Sigmoid colon (tissue), 6 donors: ENCODE measurements at regions not wholly inside any gene's neighbourhood (a gene's known extent, or its start where the extent isn't known, plus 50 kb on each side); places are given as distances from the start of the nearest gene placed in this dataset.
A peak's percentile ranks its signal among the peaks of the same experiment; 100 is the strongest.

Experiments
- DNase-seq: peaks from one replicate; pipeline ENCODE4 v3.0.0-alpha.2; 2019
- H3K27ac ChIP-seq, 4 donors: fragments of 200-600 bp; sonication (generic); one replicate each; pipeline ENCODE4 v1.5.1; 2016 to 2019; ENCODE audit warnings: mild to moderate bottlenecking in 1 of 4
- H3K27me3 ChIP-seq, 3 donors: fragments of 200-600 bp; sonication (generic); one replicate each; pipeline ENCODE4 v1.5.1; 2019; ENCODE audit warnings: mild to moderate bottlenecking in 1 of 3
- H3K36me3 ChIP-seq, 4 donors: fragments of 200-600 bp; sonication (generic); one replicate each; pipeline ENCODE4 v1.5.1; 2016 to 2019
- H3K4me1 ChIP-seq, 4 donors: fragments of 200-600 bp; sonication (generic); one replicate each; pipeline ENCODE4 v1.5.1; 2017 to 2019
- H3K4me3 ChIP-seq, 4 donors: fragments of 200-600 bp; sonication (generic); one replicate each; pipeline ENCODE4 v1.5.1; 2017 to 2019; ENCODE audit warnings: mild to moderate bottlenecking in 2 of 4, moderate library complexity in 1 of 4
- H3K9me3 ChIP-seq, 4 donors: fragments of 200-600 bp in 3 of 4; sonication (generic) in 3 of 4; one replicate each; pipeline versions ENCODE4 v1.5.1 to v1.6.1; 2013 to 2019
- CTCF ChIP-seq, 4 experiments: fragments of 450-650 bp in 3 of 4; fragments of 200-600 bp in 1 of 4; IDR thresholded peaks; one replicate each; pipeline ENCODE4 v1.5.1; 2016 to 2019; ENCODE audit warnings: antibody characterized with exemption in 4 of 4, mild to moderate bottlenecking in 3 of 4, moderate library complexity in 2 of 4
- EP300 ChIP-seq, 4 donors: sonication (generic); formaldehyde crosslinking; IDR thresholded peaks; one replicate each; pipeline ENCODE4 v1.6.1; 2017; ENCODE audit warnings: antibody characterized with exemption in 4 of 4
- POLR2A ChIP-seq, 2 donors: fragments of 450-650 bp; IDR thresholded peaks; one replicate each; pipeline ENCODE4 v1.6.1; 2016; ENCODE audit warnings: antibody characterized with exemption in 2 of 2, mild to moderate bottlenecking in 2 of 2, moderate library complexity in 2 of 2
- POLR2AphosphoS5 ChIP-seq, 4 donors: sonication (generic); formaldehyde crosslinking; IDR thresholded peaks; one replicate each; pipeline ENCODE4 v1.6.1; 2017; ENCODE audit warnings: antibody characterized with exemption in 4 of 4
- WGBS, 2 donors: extraction: QIAGEN DNeasy Blood & Tissue Kit; methylation state at CpG; one replicate each; pipeline ENCODE4 v1.1.7; 2013; 5-methylcytosine and 5-hydroxymethylcytosine counted together
- intact Hi-C: fragments of 100-400 bp; cut with DNase I; formaldehyde crosslinking; loops from one replicate; pipeline ENCODE4 v1.15.1; 2023
- donor health status: healthy with polysubstance abuse.
- donor health status: healthy.

DNA sequence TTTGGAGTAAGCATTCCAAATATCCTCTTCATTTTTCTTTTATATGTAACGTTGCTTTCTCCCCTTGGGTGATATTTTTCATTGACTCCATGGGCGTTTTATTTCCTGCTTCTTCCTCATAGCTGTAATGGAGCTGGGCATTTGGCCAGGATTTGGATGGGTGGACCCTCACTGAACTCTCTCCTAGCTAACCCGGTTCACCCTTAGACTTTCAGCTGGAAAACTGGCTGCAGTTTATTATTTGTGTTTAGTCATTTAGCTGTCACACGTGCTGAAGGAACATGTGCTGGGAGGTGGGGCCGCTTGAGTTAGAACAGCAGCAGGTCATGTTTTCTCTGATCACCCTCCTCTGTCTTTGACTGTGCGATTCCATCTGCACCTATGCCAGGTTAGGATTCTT is 407.6 kb downstream of the ZIC1 start:
- no peaks in the 10 kb centered on the region for H3K9me3 ChIP-seq
- no peak overlapping the region for H3K27ac ChIP-seq
- H3K4me1 ChIP-seq, result peaks cover 0 to 5% (median 0%) of the 10 kb centered on the region in 4 donors
- peak; percentile 61 for DNase-seq
- 6 to 43% methylated on average over 6 of the region's 6 CpGs for WGBS, 2 donors
- intact Hi-C loops, result no loop called here
- no peaks in the 10 kb centered on the region for H3K27me3 ChIP-seq
- H3K36me3 ChIP-seq, result no peaks in the 10 kb centered on the region
- H3K4me3 ChIP-seq, result no peak overlapping the region
- TF ChIP-seq CTCF (IDR thresholded peaks at IDR 0.05), result no peak
- no peak for TF ChIP-seq POLR2AphosphoS5 (IDR thresholded peaks at IDR 0.05)
- TF ChIP-seq EP300 (IDR thresholded peaks at IDR 0.05), result no peak

GRCh38 chr3:147832611-147833010 is 423.4 kb downstream of the ZIC1 start:
- H3K27me3 ChIP-seq, result no peaks in the 10 kb centered on the region
- H3K27ac ChIP-seq, result no peak overlapping the region
- H3K4me3 ChIP-seq, result no peak overlapping the region
- TF ChIP-seq EP300 (IDR thresholded peaks at IDR 0.05) (no peak), POLR2AphosphoS5 (IDR thresholded peaks at IDR 0.05) (no peak), CTCF (IDR thresholded peaks at IDR 0.05) (no peak), POLR2A (IDR thresholded peaks at IDR 0.05) (no peak)
- intact Hi-C loops, result no loop called here
- DNase-seq, result no peak
- H3K4me1 ChIP-seq, result no peaks in the 10 kb centered on the region
- no peaks in the 10 kb centered on the region for H3K9me3 ChIP-seq
- H3K36me3 ChIP-seq, result no peaks in the 10 kb centered on the region

GRCh38 chr3:147836330-147836729 is 427.2 kb downstream of the ZIC1 start:
- Histone ChIP-seq H3K36me3 (no peaks in the 10 kb centered on the region), H3K9me3 (no peaks in the 10 kb centered on the region), H3K27me3 (no peaks in the 10 kb centered on the region), H3K4me3 (no peak overlapping the region), H3K4me1 (no peaks in the 10 kb centered on the region), H3K27ac (no peak overlapping the region)
- intact Hi-C loops, result no loop called here
- TF ChIP-seq EP300 (IDR thresholded peaks at IDR 0.05), result no peak
- no peak for DNase-seq

DNA sequence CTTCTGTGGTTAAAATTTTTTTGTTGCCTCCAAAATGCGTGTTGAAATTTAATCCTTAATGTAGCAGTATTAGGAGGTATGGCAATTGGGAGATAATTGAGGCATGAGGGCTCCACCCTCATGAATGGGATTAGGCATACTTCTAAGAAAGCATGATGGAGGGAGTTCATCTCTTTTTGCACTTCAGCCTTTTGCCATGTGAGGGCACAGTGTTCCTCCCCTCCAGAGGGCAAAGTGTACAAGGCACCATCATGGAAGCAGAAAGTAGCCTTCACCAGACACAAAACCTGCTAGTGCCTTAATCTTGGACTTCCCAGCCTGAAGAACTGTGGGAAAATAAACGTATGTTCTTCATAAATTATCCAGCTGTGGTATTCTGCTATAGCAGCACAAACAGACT is 429.5 kb downstream of the ZIC1 start:
- Histone ChIP-seq H3K4me1 (no peaks in the 10 kb centered on the region), H3K4me3 (no peak overlapping the region), H3K27me3 (no peaks in the 10 kb centered on the region), H3K36me3 (no peaks in the 10 kb centered on the region), H3K27ac (no peak overlapping the region), H3K9me3 (no peaks in the 10 kb centered on the region)
- WGBS, 2 donors, result 85% methylated on average over 2 of the region's 2 CpGs
- DNase-seq, result no peak
- TF ChIP-seq POLR2AphosphoS5 (IDR thresholded peaks at IDR 0.05), result no peak
- no peak for TF ChIP-seq EP300 (IDR thresholded peaks at IDR 0.05)
- intact Hi-C loops, result no loop called here

DNA sequence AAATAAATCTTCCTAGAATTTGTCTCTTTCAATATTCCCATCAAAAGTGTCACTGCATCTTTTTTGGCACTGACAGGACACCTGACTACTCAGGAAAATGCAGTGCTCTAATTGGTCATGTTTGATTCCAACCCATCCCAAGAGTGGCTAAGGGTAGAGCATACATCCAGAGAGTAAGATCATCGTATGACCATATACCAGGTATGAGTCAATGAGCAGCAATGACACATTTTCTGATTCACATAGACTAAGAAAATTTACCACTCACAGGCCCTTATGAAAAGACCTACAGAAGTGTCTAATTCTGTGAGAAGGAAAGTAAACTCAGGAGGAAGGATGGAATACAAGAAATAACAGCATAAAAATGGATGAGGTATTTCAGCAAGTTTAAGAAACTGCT is 434.2 kb downstream of the ZIC1 start:
- 94 to 96% methylated on average over 1 of the region's 1 CpG for WGBS, 2 donors
- intact Hi-C loops, result no loop called here

More for the DNA sequence above, 434.2 kb downstream of the ZIC1 start:
- DNase-seq, result no peak
- Histone ChIP-seq H3K9me3 (no peaks in the 10 kb centered on the region), H3K27me3 (no peaks in the 10 kb centered on the region), H3K4me1 (no peaks in the 10 kb centered on the region), H3K4me3 (no peak overlapping the region), H3K27ac (no peak overlapping the region), H3K36me3 (no peaks in the 10 kb centered on the region)
- TF ChIP-seq CTCF (IDR thresholded peaks at IDR 0.05) (no peak), EP300 (IDR thresholded peaks at IDR 0.05) (no peak), POLR2AphosphoS5 (IDR thresholded peaks at IDR 0.05) (no peak), POLR2A (IDR thresholded peaks at IDR 0.05) (no peak)
